Mesenchymal stem cell (in vitro differentiated cells and primary cell): ENCODE measurements at regions not wholly inside any gene's neighbourhood (a gene's known extent, or its start where the extent isn't known, plus 50 kb on each side); places are given as distances from the start of the nearest gene placed in this dataset.

ENCODE experiments used
- DNase-seq: peaks from one replicate; pipeline ENCODE4 v3.0.0-alpha.2; 2013
- H2AFZ ChIP-seq: one replicate; pipeline ENCODE4 v1.6.1; 2013; ENCODE audit warnings: low read depth, mild to moderate bottlenecking, control low read depth, inconsistent platforms, low read length, moderate library complexity
- H2AK5ac ChIP-seq: 2 replicates; pipeline ENCODE4 v1.6.1; 2013; ENCODE audit warnings: low read length, moderate library complexity, mild to moderate bottlenecking, inconsistent platforms; ENCODE audit not compliant: severe bottlenecking
- H2BK120ac ChIP-seq: one replicate; pipeline ENCODE4 v1.6.1; 2013; ENCODE audit warnings: low read depth, mild to moderate bottlenecking, inconsistent platforms, low read length, moderate library complexity
- H2BK12ac ChIP-seq, 2 experiments: one replicate each; pipeline ENCODE4 v1.6.1; 2013; ENCODE audit warnings: inconsistent platforms in 2 of 2, low read length in 2 of 2, mild to moderate bottlenecking in 2 of 2, moderate library complexity in 2 of 2, control low read depth in 1 of 2
- H2BK15ac ChIP-seq: one replicate; pipeline ENCODE4 v1.6.1; 2013; ENCODE audit warnings: mild to moderate bottlenecking, low read depth, inconsistent platforms; ENCODE audit not compliant: poor library complexity, severe bottlenecking
- H2BK5ac ChIP-seq: 2 replicates; pipeline ENCODE4 v1.6.1; 2013; ENCODE audit warnings: low read depth, mild to moderate bottlenecking, low read length, control low read depth, inconsistent platforms; ENCODE audit not compliant: poor library complexity, severe bottlenecking
- H3K14ac ChIP-seq, 2 experiments: one replicate each; pipeline ENCODE4 v1.6.1; 2013; ENCODE audit warnings: inconsistent platforms in 2 of 2, low read length in 2 of 2, control low read depth in 1 of 2, mild to moderate bottlenecking in 1 of 2, moderate library complexity in 1 of 2
- H3K18ac ChIP-seq, 2 experiments: one replicate each; pipeline ENCODE4 v1.6.1; 2013; ENCODE audit warnings: inconsistent platforms in 2 of 2, low read length in 2 of 2, control low read depth in 1 of 2, low read depth in 1 of 2, mild to moderate bottlenecking in 1 of 2
- H3K23ac ChIP-seq, 2 experiments: one replicate each; pipeline ENCODE4 v1.6.1; 2013; ENCODE audit warnings: inconsistent platforms in 2 of 2, low read length in 2 of 2, mild to moderate bottlenecking in 2 of 2, moderate library complexity in 2 of 2, control low read depth in 1 of 2
- H3K27ac ChIP-seq: 2 replicates; pipeline ENCODE4 v1.5.1; 2013; ENCODE audit warnings: mild to moderate bottlenecking, moderate library complexity, low read length, control low read depth, inconsistent platforms; ENCODE audit not compliant: poor library complexity, severe bottlenecking
- H3K27me3 ChIP-seq, 2 experiments: 2 replicates each; pipeline versions ENCODE4 v1.6.1 to v1.7.0; 2013; ENCODE audit warnings: low read length in 2 of 2, mild to moderate bottlenecking in 2 of 2, moderate library complexity in 2 of 2, control low read depth in 1 of 2, inconsistent platforms in 1 of 2; ENCODE audit not compliant: control insufficient read depth in 1 of 2, insufficient read depth in 1 of 2
- H3K36me3 ChIP-seq, 2 experiments: 2 replicates each; pipeline versions ENCODE4 v1.6.1 to v1.7.0; 2013; ENCODE audit warnings: low read length in 2 of 2, control low read depth in 1 of 2, inconsistent platforms in 1 of 2, low read depth in 1 of 2, mild to moderate bottlenecking in 1 of 2; ENCODE audit not compliant: insufficient read depth in 2 of 2, control insufficient read depth in 1 of 2
- H3K4ac ChIP-seq, 2 experiments: one replicate each; pipeline ENCODE4 v1.6.1; 2013; ENCODE audit warnings: inconsistent platforms in 2 of 2, low read length in 2 of 2, mild to moderate bottlenecking in 2 of 2, moderate library complexity in 2 of 2, control low read depth in 1 of 2, low read depth in 1 of 2
- H3K4me1 ChIP-seq: 2 replicates; pipeline ENCODE4 v1.6.1; 2013; ENCODE audit warnings: low read depth, low read length, control low read depth; ENCODE audit not compliant: control insufficient read depth, insufficient read depth
- H3K4me2 ChIP-seq: 2 replicates; pipeline ENCODE4 v1.6.1; 2013; ENCODE audit warnings: low read length, mild to moderate bottlenecking, inconsistent platforms; ENCODE audit not compliant: poor library complexity, severe bottlenecking
- H3K4me3 ChIP-seq, 2 experiments: 2 replicates each; pipeline versions ENCODE4 v1.5.1 to v1.7.0; 2013; ENCODE audit warnings: low read length in 2 of 2, mild to moderate bottlenecking in 2 of 2, control low read depth in 1 of 2, low read depth in 1 of 2; ENCODE audit not compliant: insufficient read depth in 1 of 2
- H3K79me1 ChIP-seq: replicated peaks from 2 replicates; pipeline ENCODE4 v1.6.1; 2013; ENCODE audit warnings: mild to moderate bottlenecking, control low read depth, low read length, inconsistent platforms; ENCODE audit not compliant: poor library complexity, severe bottlenecking
- H3K9ac ChIP-seq: 2 replicates; pipeline ENCODE4 v1.7.0; 2013; ENCODE audit warnings: mild to moderate bottlenecking, low read length, moderate library complexity
- H3K9me3 ChIP-seq: 2 replicates; pipeline ENCODE4 v1.7.0; 2013; ENCODE audit warnings: mild to moderate bottlenecking, low read length; ENCODE audit not compliant: control insufficient read depth
- H4K8ac ChIP-seq: one replicate; pipeline ENCODE4 v1.6.1; 2013; ENCODE audit warnings: inconsistent platforms, mild to moderate bottlenecking, low read length, moderate library complexity
- H4K91ac ChIP-seq: one replicate; pipeline ENCODE4 v1.6.1; 2013; ENCODE audit warnings: mild to moderate bottlenecking, low read length, inconsistent platforms
- WGBS: methylation state at CpG from one replicate; pipeline ENCODE4 v1.1.7; 2013; ENCODE audit warnings: mixed read lengths; 5-methylcytosine and 5-hydroxymethylcytosine counted together

GRCh38 chr6:48057601-48058000 lies 53.4 kb downstream of the PTCHD4 start:
- no peak overlapping the region for H3K4me3 ChIP-seq
- no peak for DNase-seq
- no peaks in the 10 kb centered on the region for H3K79me1 ChIP-seq
- H2BK5ac ChIP-seq, result no peak overlapping the region
- no peak overlapping the region for H3K4me2 ChIP-seq
- H4K8ac ChIP-seq, result no peak overlapping the region
- no peak overlapping the region for H4K91ac ChIP-seq
- peaks cover 7 to 18% of the 10 kb centered on the region in 2 experiments for H3K36me3 ChIP-seq
- no peak overlapping the region for H3K18ac ChIP-seq
- H2BK12ac ChIP-seq, result no peak overlapping the region
- no peaks in the 10 kb centered on the region for H3K27me3 ChIP-seq
- H2BK15ac ChIP-seq, result no peak overlapping the region
- H3K27ac ChIP-seq, result no peak overlapping the region
- H3K9me3 ChIP-seq, result no peaks in the 10 kb centered on the region
- no peak overlapping the region for H2BK120ac ChIP-seq
- H2AFZ ChIP-seq, result no peak overlapping the region
- no peak overlapping the region for H3K4ac ChIP-seq
- no peak overlapping the region for H3K23ac ChIP-seq
- H3K4me1 ChIP-seq, result no peaks in the 10 kb centered on the region
- H3K9ac ChIP-seq, result no peak overlapping the region
- no peak overlapping the region for H3K14ac ChIP-seq
- no peak overlapping the region for H2AK5ac ChIP-seq

GRCh38 chr6:48048451-48049146 lies 62.4 kb downstream of the PTCHD4 start:
- no peak overlapping the region for H4K91ac ChIP-seq
- no peak overlapping the region for H3K9ac ChIP-seq
- 71% methylated on average over 1 of the region's 2 CpGs for WGBS
- H2BK120ac ChIP-seq, result no peak overlapping the region
- H2BK5ac ChIP-seq, result no peak overlapping the region
- H2BK15ac ChIP-seq, result no peak overlapping the region
- H3K79me1 ChIP-seq, result no peaks in the 10 kb centered on the region
- H3K4me2 ChIP-seq, result no peak overlapping the region
- no peaks in the 10 kb centered on the region for H3K9me3 ChIP-seq
- no peaks in the 10 kb centered on the region for H3K36me3 ChIP-seq
- H2AK5ac ChIP-seq, result no peak overlapping the region
- H3K4me1 ChIP-seq, result no peaks in the 10 kb centered on the region
- no peak overlapping the region for H3K4me3 ChIP-seq
- H3K18ac ChIP-seq, result no peak overlapping the region
- H3K27me3 ChIP-seq, result no peaks in the 10 kb centered on the region
- no peak overlapping the region for H2AFZ ChIP-seq
- no peak overlapping the region for H3K4ac ChIP-seq
- no peak overlapping the region for H3K14ac ChIP-seq
- no peak overlapping the region for H3K27ac ChIP-seq
- no peak overlapping the region for H4K8ac ChIP-seq
- H2BK12ac ChIP-seq, result no peak overlapping the region
- DNase-seq, result peak; percentile 8
- H3K23ac ChIP-seq, result no peak overlapping the region

- no peak overlapping the region for H2BK5ac ChIP-seq
- H4K8ac ChIP-seq, result no peak overlapping the region
- WGBS, result 81% methylated on average over 2 of the region's 2 CpGs
Measured at GRCh38 chr6:48041894-48042293, 69.1 kb downstream of the PTCHD4 start.

GRCh38 chr6:48037946-48038345 lies 73.1 kb downstream of the PTCHD4 start:
- Histone ChIP-seq H3K4ac (no peak overlapping the region), H3K4me3 (no peak overlapping the region), H2BK15ac (no peak overlapping the region), H2AK5ac (no peak overlapping the region), H3K14ac (no peak overlapping the region), H2BK12ac (no peak overlapping the region), H3K9ac (no peak overlapping the region), H2BK5ac (no peak overlapping the region), H3K9me3 (no peaks in the 10 kb centered on the region), H3K23ac (no peak overlapping the region), H2AFZ (no peak overlapping the region), H3K18ac (no peak overlapping the region), H3K4me1 (no peaks in the 10 kb centered on the region), H3K79me1 (no peaks in the 10 kb centered on the region), H3K36me3 (no peaks in the 10 kb centered on the region), H3K27ac (no peak overlapping the region), H2BK120ac (no peak overlapping the region), H3K27me3 (no peaks in the 10 kb centered on the region), H4K8ac (no peak overlapping the region), H4K91ac (no peak overlapping the region), H3K4me2 (no peak overlapping the region)
- DNase-seq, result no peak
- WGBS, result 99% methylated on average over 3 of the region's 4 CpGs

More at GRCh38 chr6:48041894-48042293, 69.1 kb downstream of the PTCHD4 start:
- Histone ChIP-seq H3K27ac (no peak overlapping the region), H3K4ac (no peak overlapping the region), H3K4me2 (no peak overlapping the region), H2BK12ac (no peak overlapping the region), H3K14ac (no peak overlapping the region), H3K4me3 (no peak overlapping the region), H3K27me3 (no peaks in the 10 kb centered on the region), H2BK15ac (no peak overlapping the region), H4K91ac (no peak overlapping the region), H3K79me1 (no peaks in the 10 kb centered on the region), H2AFZ (no peak overlapping the region), H2AK5ac (no peak overlapping the region), H3K36me3 (no peaks in the 10 kb centered on the region), H3K9me3 (no peaks in the 10 kb centered on the region), H3K4me1 (no peaks in the 10 kb centered on the region), H3K23ac (no peak overlapping the region), H2BK120ac (no peak overlapping the region), H3K18ac (no peak overlapping the region), H3K9ac (no peak overlapping the region)
- no peak for DNase-seq
